ENCODE measurements at regions not wholly inside any gene's neighbourhood (a gene's known extent, or its start where the extent isn't known, plus 50 kb on each side); places are given as distances from the start of the nearest gene placed in this dataset.
"Not testable (repeated sequence)": the region's sequence is repeated elsewhere in the genome, so short reads cannot be mapped to it uniquely, and the experiment has no call there.

- no peak for DNase-seq
Measured at GRCh38 chr13:65268009-65268408, 1962.1 kb downstream of the PCDH9 start.

GRCh38 chr13:65265988-65266387 is 1964.1 kb downstream of the PCDH9 start:
- DNase-seq, result no peak

GRCh38 chr13:65264066-65264465 is 1966.1 kb downstream of the PCDH9 start:
- no peak for DNase-seq

DNA sequence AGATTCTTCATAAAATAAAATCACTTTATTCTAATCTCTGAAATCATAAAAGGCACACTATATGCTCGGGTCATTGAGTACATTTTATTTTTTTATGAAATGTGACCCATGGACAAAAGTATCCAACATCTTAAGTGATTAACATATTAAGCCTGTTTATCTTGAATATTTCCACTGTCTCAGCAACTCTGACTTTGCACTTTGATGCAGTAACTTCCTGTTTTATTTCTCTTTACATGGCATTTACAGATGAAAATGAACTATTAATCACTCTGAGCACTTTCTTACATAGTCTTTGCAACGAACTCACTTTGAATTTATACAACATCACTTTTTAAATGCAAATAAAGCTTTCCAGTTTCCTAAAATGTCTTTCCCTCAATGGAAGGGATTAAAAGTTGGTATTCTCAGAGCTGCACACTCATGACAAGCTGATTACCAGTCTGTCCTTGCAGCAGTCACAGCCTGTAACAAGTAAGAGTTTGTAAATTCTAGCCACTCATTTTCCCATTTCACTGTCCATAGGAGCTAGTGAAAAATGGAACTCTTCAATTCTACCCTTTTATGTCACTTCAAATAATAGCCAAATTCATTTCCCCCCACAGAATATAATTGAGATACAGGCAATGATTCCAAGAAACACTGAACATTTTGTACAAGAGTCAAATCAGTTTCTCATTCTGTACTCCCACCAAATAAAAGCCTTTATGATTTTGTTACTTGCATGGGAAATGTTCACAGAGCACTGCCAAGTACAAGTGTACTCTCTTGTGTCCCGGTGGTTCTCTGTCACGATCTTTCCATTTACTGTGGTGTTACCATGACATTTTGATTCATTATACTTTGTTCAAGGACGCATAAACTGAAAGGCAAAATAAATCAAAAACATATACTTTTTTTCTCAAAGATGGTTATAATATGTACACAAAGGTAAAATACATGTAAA is 1968.9 kb downstream of the PCDH9 start:
- DNase-seq, result no peak

GRCh38 chr13:65240773-65241172 is 1989.4 kb downstream of the PCDH9 start:
- DNase-seq, result no peak

- no peak for DNase-seq
Measured at GRCh38 chr13:65236841-65237418, 1993.2 kb downstream of the PCDH9 start.

GRCh38 chr13:65217471-65217995 is 2012.6 kb downstream of the PCDH9 start:
- no peak for DNase-seq

- DNase-seq, result not testable (repeated sequence)
Measured at GRCh38 chr13:65202845-65203244, 2027.3 kb downstream of the PCDH9 start.

DNA sequence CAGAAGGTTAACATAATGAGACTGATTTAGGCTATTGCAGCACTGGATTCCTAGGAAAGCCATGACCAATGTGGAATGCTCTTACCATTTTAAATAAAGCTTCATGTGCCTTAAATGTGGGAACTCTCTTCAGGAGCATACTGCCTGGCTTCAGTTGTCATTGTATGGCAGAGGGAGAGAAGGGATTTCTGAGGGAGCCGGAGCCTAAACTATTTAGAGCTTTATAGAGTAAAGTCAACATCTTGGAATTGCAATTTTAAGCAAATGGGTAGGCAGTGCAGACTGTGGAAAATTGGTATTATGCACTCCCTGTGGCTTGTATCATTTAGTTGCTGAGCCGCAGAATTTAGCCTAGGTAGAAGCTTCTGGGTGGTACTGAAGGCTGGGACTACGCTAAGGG is 2041.4 kb downstream of the PCDH9 start:
- no peak for DNase-seq

- DNase-seq, result no peak
Measured at GRCh38 chr13:65168026-65168425, 2062.1 kb downstream of the PCDH9 start.

- DNase-seq, result no peak
Measured at GRCh38 chr13:65166675-65167074, 2063.5 kb downstream of the PCDH9 start.

DNA sequence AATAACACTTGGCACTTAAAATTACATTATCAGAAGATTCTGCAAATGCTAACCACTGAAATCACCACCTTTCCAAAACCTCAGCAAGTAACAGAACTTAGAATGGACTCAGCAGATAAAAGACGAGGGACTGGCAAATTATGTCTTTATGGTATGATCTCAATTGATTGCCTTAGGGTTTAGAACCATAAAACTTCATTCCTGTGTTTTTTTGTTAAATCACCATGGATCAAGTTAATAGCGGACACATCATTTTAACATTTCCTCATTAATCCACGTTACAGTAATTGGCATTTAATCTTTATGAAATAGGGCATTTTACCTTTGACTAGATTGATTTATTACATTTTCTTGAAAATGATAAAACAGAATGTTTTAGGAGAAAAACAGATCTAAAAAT is 2070.3 kb downstream of the PCDH9 start:
- no peak for DNase-seq

DNA sequence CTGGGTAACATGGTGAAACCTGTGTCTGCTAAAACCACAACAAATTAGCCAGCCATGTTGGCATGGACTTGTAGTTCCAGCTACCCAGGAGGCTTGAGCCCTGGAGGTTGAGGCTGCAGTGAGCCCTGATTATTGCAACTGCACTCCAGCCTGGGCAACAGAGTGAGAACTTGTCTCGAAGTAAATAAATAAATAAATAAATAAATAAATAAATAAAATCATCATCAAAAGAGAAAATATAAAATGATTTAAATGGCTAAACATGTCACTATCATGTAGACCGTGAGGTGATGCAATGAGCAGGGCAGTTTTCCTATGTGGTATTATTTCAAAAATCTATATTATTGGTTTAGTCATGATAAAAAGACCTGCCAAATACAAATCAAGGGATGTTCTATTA is 2074.3 kb downstream of the PCDH9 start:
- DNase-seq, result no peak

DNA sequence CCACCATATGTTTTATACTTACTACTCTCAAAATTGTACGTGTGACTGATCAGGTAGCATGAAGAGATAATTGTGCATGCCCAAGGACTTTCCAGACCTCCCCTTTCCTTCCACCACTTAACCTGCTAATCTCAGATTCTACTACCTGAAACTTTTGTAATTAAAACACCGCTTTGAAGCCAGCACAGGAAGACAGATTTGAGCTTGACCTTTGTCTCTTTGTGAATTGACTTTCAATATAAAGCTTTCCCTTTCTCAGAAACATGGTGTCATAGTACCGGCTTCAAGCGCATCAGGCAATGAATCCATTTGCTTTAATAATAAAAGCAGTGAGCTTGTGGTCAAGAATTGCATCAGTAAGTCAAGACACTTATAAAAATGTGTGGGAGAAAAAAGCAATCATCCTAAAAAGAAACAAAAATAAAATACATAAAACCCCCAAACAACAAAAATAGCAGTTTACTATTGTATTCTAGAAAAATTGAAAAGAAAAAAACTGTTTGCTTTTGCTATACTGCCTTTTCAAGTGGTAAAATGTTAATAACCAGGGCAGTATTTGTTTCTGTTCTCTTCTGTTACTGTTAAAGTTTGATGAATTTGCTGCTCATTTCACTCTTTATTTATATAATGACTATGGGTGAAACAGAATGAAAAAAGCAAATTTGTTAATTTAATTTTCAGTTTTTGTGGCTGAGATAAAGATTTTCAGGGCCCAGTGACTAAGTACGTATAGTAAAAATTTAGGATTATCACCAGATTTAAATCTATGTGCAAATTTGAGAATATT is 2075.3 kb downstream of the PCDH9 start:
- no peak for DNase-seq

GRCh38 chr13:65149687-65150086 is 2080.4 kb downstream of the PCDH9 start:
- DNase-seq, result no peak

- DNase-seq, result no peak
Measured at GRCh38 chr13:65143920-65144319, 2086.2 kb downstream of the PCDH9 start.

GRCh38 chr13:65133094-65133493 is 2097.0 kb downstream of the PCDH9 start:
- no peak for DNase-seq

DNA sequence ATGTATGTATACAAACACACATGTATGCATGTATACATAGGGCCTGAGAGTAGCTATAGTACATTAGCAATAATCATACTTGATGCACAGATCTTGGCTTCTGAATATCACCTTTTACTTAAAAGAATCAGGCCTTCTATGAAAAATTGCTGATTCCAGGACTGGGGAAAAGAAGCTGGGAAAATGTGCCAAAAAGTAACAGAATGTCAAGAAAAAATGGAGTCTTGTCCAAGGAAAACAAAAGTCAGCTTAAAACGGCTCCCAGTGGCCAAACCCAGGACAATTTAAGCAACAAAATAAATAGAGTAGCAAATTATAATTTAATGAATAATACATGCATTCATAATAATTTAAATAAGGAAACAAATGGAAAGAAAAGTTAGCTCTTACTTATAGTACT is 2104.9 kb downstream of the PCDH9 start:
- no peak for DNase-seq

GRCh38 chr13:65112531-65112941 is 2117.6 kb downstream of the PCDH9 start:
- DNase-seq, result no peak

- DNase-seq, result no peak
Measured at GRCh38 chr13:65112123-65112522, 2118.0 kb downstream of the PCDH9 start.

DNA sequence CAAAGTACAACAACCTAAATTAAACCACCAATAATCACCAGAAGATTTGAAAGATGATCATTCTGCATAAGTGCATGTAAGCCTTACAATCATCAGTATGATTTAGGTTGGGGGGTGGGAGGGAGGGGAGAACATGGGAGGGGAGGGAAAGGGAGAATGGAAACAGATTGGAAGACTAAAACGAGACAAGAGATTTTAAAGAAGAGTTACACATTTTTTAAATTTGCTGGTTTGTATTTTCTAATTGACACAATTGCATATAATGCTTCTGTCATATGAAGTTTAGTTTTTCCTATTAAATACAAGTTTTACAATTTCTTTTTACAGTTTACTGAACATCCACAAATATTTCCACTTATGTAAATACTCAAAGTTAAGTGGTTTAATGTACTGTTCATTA is 2118.9 kb downstream of the PCDH9 start:
- DNase-seq, result no peak

GRCh38 chr13:65104436-65104835 is 2125.7 kb downstream of the PCDH9 start:
- not testable (repeated sequence) for DNase-seq

- no peak for DNase-seq
Measured at GRCh38 chr13:65103351-65103750, 2126.8 kb downstream of the PCDH9 start.

Measured in activated T-cell treated with anti-CD3 and anti-CD28 coated beads, Interleukin-2, amount 50 U/mL, for 48 hours (primary cell).